Activated naive CD4-positive, alpha-beta T cell treated with anti-CD3 and anti-CD28 coated beads, Interleukin-2, amount 50 U/mL, for 72 hours (primary cell): ENCODE measurements at regions not wholly inside any gene's neighbourhood (a gene's known extent, or its start where the extent isn't known, plus 50 kb on each side); places are given as distances from the start of the nearest gene placed in this dataset.
"Not testable (repeated sequence)": the region's sequence is repeated elsewhere in the genome, so short reads cannot be mapped to it uniquely, and the experiment has no call there.

ENCODE experiments used
- ATAC-seq, 2 donors: fragments of 150-1000 bp; cut with Tn5 transposase; 2 replicates each; pipeline ENCODE4 v1.10.0; 2021; ENCODE audit warnings: mild to moderate bottlenecking in 2 of 2, moderate library complexity in 2 of 2
- DNase-seq, 2 donors: peaks; one replicate each; pipeline ENCODE4 v3.0.0; 2021 to 2022; ENCODE audit warnings: low spot score in 2 of 2
- H3K27ac Mint-ChIP-seq, 2 donors: one replicate each; pipeline ENCODE4 v1.8.0; 2022; ENCODE audit warnings: mild to moderate bottlenecking in 2 of 2, mixed read lengths in 2 of 2
- H3K36me3 Mint-ChIP-seq, 2 donors: one replicate each; pipeline ENCODE4 v1.8.0; 2022; ENCODE audit warnings: mixed read lengths in 2 of 2
- H3K9me3 Mint-ChIP-seq, 2 donors: one replicate each; pipeline ENCODE4 v1.8.0; 2022; ENCODE audit warnings: mixed read lengths in 2 of 2

DNA sequence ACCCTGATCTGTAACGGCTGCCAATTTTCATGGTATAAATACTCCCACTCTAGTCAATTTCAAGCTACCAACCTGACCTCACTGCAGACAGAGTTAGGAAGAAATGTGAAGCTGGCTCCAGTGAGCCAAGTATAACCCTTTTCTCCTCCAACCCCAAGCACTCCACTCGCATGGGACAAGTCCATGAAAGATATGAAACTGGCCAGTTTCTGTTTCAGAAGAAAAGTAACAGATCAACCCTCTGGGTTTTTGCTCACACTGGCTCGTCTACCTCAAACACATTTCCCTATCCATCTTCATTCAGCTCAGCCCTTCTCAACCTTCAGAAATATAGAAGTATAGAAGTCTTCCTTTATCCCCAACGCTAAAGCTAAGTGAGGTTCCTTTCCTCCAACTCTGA lies 82.4 kb upstream of the NDP start:
- Mint-ChIP-seq H3K36me3 (no peaks in the 10 kb centered on the region), H3K9me3 (no peaks in the 10 kb centered on the region), H3K27ac (peak overlapping the region; percentile 63 to 72)
- ATAC-seq (no peak), DNase-seq (no peak)

GRCh38 chrX:44054863-44055601 lies 81.8 kb upstream of the NDP start:
- Mint-ChIP-seq H3K9me3 (no peaks in the 10 kb centered on the region), H3K36me3 (no peaks in the 10 kb centered on the region)

DNA sequence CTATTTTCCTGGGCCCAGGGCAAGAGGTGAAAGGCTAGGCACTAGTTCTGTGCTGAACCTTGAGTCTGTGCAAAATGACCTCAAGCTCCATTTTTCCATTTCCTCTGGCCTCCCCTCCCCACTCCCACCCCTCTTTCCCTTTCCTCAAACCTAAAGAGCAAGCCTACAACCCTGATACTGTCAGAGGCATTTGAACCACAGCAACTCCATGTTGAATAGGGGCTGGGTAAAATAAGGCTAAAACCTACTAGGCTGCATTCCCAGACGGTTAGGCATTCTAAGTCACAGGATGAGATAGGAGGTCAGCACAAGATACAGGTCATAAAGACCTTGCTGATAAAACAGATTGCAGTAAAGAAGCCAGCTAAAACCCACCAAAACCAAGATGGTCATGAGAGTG lies 71.9 kb upstream of the NDP start:
- ATAC-seq, H3K9me3 Mint-ChIP-seq, H3K27ac Mint-ChIP-seq, DNase-seq, H3K36me3 Mint-ChIP-seq: not testable (repeated sequence)

More at GRCh38 chrX:44054863-44055601, 81.8 kb upstream of the NDP start:
- peak; percentile 48 to 68 for ATAC-seq
- no peak for DNase-seq
- H3K27ac Mint-ChIP-seq: peak overlapping the region in 1 of 2 donors; percentile 63

DNA sequence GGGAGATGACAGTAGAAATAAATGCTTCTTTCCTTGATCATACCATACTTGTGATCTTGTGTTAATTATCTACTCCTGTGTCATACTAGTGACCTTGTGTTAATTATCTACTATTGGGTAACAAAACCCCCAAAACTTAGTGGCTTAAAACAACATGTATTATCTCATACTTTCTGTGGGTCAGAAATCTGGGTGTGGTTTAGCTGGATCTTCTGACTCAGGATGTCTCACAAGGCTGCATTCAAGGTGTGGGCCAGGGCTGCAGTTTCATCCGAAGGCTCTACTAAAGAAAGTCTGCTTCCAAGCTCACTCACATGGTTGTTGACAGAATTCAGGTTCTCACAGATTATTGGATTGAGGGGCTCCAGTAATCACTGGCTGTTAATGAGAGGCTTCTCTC lies 70.3 kb upstream of the NDP start:
- ATAC-seq: peak in 1 of 2 donors; percentile 54
- Mint-ChIP-seq H3K9me3 (no peaks in the 10 kb centered on the region), H3K27ac (peak overlapping the region in 1 of 2 donors; percentile 36)

DNA sequence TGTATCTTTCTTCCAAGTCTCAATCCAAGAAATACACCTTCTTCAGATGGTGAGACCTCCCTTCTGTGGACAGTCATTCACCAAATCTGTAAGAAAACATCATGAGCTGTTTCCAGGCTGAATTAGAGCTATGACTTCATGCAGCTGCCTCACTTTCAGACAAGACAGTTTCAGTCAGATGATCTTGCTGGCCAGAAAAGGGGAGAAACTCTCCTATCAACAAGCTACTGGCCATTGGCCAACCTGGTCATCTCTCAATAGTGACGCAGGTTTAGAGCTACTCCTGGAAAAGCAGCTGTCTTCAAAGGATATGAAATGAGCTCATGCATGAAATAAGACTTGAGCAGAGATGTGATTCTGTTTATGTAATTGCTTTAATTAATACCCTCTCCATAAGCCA lies 69.6 kb upstream of the NDP start:
- DNase-seq: no peak
- Mint-ChIP-seq H3K9me3 (no peaks in the 10 kb centered on the region), H3K36me3 (no peaks in the 10 kb centered on the region), H3K27ac (no peak overlapping the region)
- ATAC-seq: peak in 1 of 2 donors; percentile 24

More for the DNA sequence above, 70.3 kb upstream of the NDP start:
- DNase-seq: no peak
- H3K36me3 Mint-ChIP-seq: no peaks in the 10 kb centered on the region

DNA sequence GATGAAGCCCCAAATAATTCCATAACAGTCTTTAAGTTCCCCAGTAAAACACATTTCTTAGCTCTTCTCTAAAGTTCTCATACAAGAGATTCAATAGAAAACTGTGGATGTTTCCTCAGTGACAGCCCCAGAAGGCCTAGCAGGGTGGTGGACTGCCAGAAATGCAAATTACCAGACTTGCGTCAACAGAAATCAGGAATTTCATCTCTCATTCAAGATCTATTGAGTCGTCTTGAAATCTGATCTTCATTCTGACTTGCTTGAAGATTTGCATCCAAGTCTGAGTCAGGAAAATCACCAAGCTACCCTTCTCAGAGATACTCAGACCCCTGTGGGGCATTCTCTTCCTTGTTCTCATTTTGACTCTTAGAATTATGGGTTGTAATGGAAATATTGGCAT lies 68.9 kb upstream of the NDP start:
- DNase-seq (no peak), ATAC-seq (no peak)
- Mint-ChIP-seq H3K9me3 (no peaks in the 10 kb centered on the region), H3K36me3 (no peaks in the 10 kb centered on the region), H3K27ac (no peak overlapping the region)

- Mint-ChIP-seq H3K27ac (no peak overlapping the region), H3K36me3 (no peaks in the 10 kb centered on the region), H3K9me3 (no peaks in the 10 kb centered on the region)
- ATAC-seq (no peak), DNase-seq (no peak)
These were observed 67.2 kb upstream of the NDP start for GRCh38 chrX:44040406-44040805.

DNA sequence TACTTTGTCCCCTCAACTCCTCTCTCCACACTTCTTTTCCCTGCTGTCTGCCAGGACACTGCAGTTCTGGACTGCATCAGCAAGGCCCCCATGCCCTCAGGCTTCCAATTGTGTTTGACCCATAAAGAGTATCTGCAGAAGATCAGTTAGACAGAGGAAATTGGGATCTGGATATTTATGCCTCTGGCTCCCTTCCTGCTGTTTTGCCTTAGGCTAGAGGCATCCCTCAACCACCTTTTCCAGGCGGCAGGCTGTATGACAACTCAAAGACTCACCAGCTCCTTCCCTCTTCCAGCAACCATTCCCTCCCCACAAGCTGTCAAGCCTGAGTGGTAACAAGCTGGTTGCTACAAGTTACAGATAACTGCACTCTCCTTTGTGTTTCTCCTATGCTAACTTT lies 66.4 kb upstream of the NDP start:
- H3K27ac Mint-ChIP-seq: no peak overlapping the region
- DNase-seq (no peak), ATAC-seq (no peak)
- no peaks in the 10 kb centered on the region for H3K9me3 Mint-ChIP-seq
- no peaks in the 10 kb centered on the region for H3K36me3 Mint-ChIP-seq

- no peak overlapping the region for H3K27ac Mint-ChIP-seq
- ATAC-seq (no peak), DNase-seq (no peak)
- peaks cover 0 to 6% of the 10 kb centered on the region in 2 donors for H3K36me3 Mint-ChIP-seq
- H3K9me3 Mint-ChIP-seq: no peaks in the 10 kb centered on the region
These were observed 63.1 kb upstream of the NDP start for GRCh38 chrX:44036336-44036735.

- H3K9me3 Mint-ChIP-seq: no peaks in the 10 kb centered on the region
- H3K36me3 Mint-ChIP-seq: peaks cover 0 to 6% of the 10 kb centered on the region in 2 donors
- no peak overlapping the region for H3K27ac Mint-ChIP-seq
- DNase-seq: no peak
- ATAC-seq: no peak
These were observed 62.4 kb upstream of the NDP start for GRCh38 chrX:44035571-44035970.

DNA sequence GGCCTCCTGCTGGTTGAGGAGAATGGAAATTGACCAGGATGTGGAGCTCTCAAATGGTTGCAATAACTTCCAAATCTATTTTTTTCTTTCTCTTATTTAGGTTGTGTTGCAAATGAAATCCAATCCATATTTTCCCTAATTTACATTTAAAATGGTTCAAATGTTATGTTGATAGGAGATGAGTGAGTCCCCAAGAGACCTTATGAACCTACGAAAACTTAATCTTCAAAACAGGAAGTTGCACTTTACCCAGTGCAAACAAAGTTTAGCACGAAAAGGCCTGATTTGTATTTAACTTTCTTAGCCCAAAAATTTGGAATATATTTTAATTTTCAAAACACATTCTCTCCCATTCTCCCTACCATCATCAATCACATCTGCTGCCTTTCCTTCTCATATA lies 59.3 kb upstream of the NDP start:
- ATAC-seq (no peak), DNase-seq (no peak)
- peaks cover 0 to 4% of the 10 kb centered on the region in 2 donors for H3K9me3 Mint-ChIP-seq
- peaks cover 4 to 6% of the 10 kb centered on the region in 2 donors for H3K36me3 Mint-ChIP-seq
- peak overlapping the region in 1 of 2 donors; percentile 60 for H3K27ac Mint-ChIP-seq

DNA sequence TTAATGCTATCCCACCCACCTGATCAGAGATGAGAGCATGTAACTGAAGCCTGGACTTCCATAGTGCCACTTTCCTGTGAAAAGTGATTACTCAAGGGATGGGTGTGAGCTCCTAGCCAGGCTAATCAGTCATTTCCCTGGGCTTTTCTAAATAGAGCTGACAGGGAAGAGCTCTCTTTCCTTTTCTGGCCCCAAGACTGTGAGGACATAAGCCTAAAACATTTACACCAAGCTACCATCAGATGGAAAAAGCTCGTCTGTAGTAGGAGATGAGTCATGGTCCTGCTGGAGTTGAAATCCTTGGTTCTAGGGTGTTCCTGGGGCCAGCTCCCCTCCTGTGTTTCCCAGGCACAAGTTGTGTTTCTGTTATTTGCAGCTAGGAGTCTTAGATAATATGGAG lies 52.4 kb upstream of the NDP start:
- no peak for ATAC-seq
- H3K9me3 Mint-ChIP-seq: peaks cover 0 to 4% of the 10 kb centered on the region in 2 donors

More for the DNA sequence above, 52.4 kb upstream of the NDP start:
- Mint-ChIP-seq H3K27ac (no peak overlapping the region), H3K36me3 (peaks cover 0 to 4% of the 10 kb centered on the region in 2 donors)
- DNase-seq: no peak
